OCI-LY1 (cell line): ENCODE measurements at regions not wholly inside any gene's neighbourhood (a gene's known extent, or its start where the extent isn't known, plus 50 kb on each side); places are given as distances from the start of the nearest gene placed in this dataset.

Source experiments
- CTCF ChIP-seq: fragments of 200-600 bp; sonication (generic), shearing (Covaris generic); IDR thresholded peaks from 2 replicates; pipeline ENCODE4 v1.5.1; 2017; ENCODE audit warnings: mild to moderate bottlenecking, antibody characterized with exemption, low read length, moderate library complexity, mixed read lengths
- EZH2 ChIP-seq: fragments of 200-600 bp; sonication (generic), shearing (Covaris generic); IDR thresholded peaks from 2 replicates; pipeline ENCODE4 v1.8.0; 2017; ENCODE audit warnings: borderline replicate concordance, mixed run types, mild to moderate bottlenecking, antibody characterized with exemption, low read length, moderate library complexity, mixed read lengths

- no peak for TF ChIP-seq CTCF
- no peak for TF ChIP-seq EZH2
Observed at GRCh38 chr2:207469451-207469850, 60.3 kb upstream of the CREB1 start.
